ENCODE measurements at regions not wholly inside any gene's neighbourhood (a gene's known extent, or its start where the extent isn't known, plus 50 kb on each side); places are given as distances from the start of the nearest gene placed in this dataset.

DNA sequence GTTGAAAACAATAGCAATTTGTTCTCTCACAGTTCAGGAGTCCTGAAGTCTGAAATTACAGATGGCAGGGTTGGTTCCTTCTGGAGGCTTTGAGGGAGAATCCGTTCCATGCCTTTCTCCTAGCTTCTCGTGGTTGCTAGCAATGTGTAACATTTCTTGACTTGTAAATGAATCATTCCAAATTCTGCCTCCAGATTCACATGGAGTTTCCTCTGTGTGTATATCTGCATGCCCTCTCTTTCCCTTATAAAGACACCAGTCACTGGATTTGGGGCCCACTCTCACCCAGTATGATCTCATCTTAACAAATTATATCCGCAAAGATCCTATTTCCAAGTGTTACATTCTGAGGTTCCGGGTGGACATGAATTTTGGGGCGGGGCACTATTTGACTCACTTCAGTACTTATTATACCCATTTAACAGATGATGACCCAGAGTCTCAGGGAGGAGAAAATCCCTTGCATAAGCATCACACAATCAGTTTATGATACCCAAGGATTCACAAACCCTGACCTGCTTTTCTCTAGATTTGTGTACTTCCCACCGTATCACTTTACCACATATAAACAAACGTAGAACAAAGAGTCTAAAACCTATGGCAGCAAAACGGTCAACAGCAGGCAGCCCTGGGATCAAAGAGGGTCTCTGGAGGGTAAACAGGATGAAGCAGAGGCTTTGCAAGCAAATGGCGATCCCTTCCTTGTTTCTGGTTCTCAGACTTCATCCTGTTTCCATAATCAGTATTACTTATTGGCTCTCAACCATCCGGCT lies 93.7 kb downstream of the C9orf152 start:
- no peak overlapping the region for H3K4me3 ChIP-seq (replicated peaks in 1 of 2; ENCODE audit: low read depth in 2 of 2, low read length in 2 of 2)
- TF ChIP-seq, protein P1, sequence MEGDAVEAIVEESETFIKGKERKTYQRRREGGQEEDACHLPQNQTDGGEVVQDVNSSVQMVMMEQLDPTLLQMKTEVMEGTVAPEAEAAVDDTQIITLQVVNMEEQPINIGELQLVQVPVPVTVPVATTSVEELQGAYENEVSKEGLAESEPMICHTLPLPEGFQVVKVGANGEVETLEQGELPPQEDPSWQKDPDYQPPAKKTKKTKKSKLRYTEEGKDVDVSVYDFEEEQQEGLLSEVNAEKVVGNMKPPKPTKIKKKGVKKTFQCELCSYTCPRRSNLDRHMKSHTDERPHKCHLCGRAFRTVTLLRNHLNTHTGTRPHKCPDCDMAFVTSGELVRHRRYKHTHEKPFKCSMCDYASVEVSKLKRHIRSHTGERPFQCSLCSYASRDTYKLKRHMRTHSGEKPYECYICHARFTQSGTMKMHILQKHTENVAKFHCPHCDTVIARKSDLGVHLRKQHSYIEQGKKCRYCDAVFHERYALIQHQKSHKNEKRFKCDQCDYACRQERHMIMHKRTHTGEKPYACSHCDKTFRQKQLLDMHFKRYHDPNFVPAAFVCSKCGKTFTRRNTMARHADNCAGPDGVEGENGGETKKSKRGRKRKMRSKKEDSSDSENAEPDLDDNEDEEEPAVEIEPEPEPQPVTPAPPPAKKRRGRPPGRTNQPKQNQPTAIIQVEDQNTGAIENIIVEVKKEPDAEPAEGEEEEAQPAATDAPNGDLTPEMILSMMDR (IDR thresholded peaks at IDR 0.05; ENCODE audit: low read depth, low read length) = no peak
- DNase-seq (ENCODE audit: low read depth in 2 of 2) = peak in 1 of 2 donors; percentile 58

DNA sequence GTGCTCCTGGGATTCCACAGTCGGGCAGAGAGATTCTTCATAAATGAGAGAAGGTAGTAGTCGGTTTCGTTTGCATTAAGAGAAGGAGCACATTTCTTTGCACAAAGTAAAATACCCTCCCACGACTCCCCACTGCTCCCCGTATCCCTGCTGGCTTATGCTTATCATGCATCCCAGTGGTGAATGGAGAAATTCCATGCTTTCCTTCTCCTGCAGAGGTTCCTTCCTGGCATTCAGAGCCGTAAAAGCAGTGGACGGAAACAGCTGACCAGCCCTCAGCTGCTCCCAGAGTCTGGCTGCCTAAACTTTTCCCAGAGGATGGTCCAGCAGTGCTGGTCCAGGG lies 93.1 kb downstream of the C9orf152 start:
- peak; percentile 42 to 87 for DNase-seq (ENCODE audit: low read depth in 2 of 2)
- no peak overlapping the region for H3K4me3 ChIP-seq (replicated peaks in 1 of 2; ENCODE audit: low read depth in 2 of 2, low read length in 2 of 2)
- TF ChIP-seq, protein P1 (IDR thresholded peaks at IDR 0.05; ENCODE audit: low read depth, low read length) = peak; percentile 1

DNA sequence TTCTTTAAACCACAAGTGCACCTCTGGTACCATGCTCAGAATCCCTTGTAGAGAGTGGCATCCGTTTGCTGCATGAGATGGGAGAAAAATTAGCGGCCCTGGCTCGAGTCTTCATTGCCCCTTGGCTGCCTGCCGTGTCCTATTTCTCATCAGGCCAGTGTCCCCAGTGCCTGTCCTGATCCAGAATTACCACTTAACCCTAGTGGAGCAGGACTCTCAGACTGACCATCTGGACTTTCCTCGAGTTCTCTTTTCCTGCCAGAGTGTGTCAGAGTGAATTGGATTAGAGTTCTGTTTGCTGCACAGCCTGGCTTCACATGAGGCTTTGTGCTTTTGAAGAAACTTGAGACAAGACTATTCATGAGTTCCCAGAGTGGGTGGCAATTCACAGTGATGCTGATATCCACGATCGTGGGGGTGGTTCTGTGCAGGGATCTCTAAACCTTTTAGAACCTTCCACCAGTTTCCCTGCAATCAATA lies 92.6 kb downstream of the C9orf152 start:
- DNase-seq (ENCODE audit: low read depth in 2 of 2) = peak; percentile 74 to 75
- TF ChIP-seq, protein P1 (IDR thresholded peaks at IDR 0.05; ENCODE audit: low read depth, low read length) = no peak
- no peak overlapping the region for H3K4me3 ChIP-seq (replicated peaks in 1 of 2; ENCODE audit: low read depth in 2 of 2, low read length in 2 of 2)

DNA sequence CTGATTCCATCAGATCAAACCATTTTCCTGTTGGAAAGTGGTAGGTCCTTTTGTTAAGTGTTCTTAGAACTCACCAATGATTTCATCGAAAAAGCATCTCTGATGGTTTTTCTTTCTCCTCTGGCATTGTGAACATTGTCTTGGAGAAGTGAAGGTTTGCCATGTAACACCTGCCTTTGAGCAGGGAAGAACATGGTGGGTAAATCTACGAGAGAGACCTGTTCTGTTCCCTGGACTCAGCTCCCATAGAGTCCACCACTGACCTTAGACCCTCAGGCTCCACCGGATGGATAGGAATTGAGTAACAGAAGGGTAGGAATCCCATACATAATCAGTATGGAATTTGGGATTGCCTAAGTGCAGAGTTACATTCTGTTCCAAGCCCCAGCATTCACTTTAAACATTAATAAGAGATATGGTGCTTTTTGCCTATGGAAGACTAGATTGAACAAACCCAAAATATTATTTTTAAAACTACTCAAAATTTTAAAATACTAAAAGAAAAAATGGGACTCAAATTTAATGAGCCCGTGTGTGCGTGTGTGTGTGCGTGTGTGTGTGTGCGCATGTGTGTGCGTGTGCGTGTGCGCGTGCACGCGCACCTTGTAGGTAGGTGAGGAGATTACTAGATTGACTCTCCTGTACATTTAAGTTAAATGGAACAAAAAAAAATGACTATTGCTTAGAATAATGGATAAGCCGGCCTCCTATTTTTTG lies 92.0 kb downstream of the C9orf152 start:
- peak; percentile 89 to 93 for DNase-seq (ENCODE audit: low read depth in 2 of 2)
- TF ChIP-seq, protein P1 (IDR thresholded peaks at IDR 0.05; ENCODE audit: low read depth, low read length) = no peak

DNA sequence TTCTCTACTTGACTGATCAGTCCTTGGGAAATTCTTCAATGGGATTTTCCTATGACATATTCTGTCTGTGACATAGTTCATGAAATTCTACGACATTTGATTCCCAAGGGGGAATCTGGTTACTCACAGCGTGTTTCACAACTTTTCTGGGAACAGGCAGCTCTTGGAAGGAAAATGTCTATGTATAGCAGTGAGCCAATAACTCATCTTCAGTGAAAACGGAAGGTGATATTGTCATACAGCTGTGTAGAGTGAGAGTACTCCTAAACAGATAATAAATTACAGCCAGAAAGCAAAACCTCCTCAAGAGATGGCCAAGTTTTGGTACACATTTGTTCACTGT lies 91.4 kb downstream of the C9orf152 start:
- DNase-seq (ENCODE audit: low read depth in 2 of 2) = peak; percentile 95 to 99
- no peak overlapping the region for H3K4me3 ChIP-seq (replicated peaks in 1 of 2; ENCODE audit: low read depth in 2 of 2, low read length in 2 of 2)
- TF ChIP-seq, protein P1 (IDR thresholded peaks at IDR 0.05; ENCODE audit: low read depth, low read length) = no peak

More for the DNA sequence above, 92.0 kb downstream of the C9orf152 start:
- H3K4me3 ChIP-seq (replicated peaks in 1 of 2; ENCODE audit: low read depth in 2 of 2, low read length in 2 of 2) = no peak overlapping the region

DNA sequence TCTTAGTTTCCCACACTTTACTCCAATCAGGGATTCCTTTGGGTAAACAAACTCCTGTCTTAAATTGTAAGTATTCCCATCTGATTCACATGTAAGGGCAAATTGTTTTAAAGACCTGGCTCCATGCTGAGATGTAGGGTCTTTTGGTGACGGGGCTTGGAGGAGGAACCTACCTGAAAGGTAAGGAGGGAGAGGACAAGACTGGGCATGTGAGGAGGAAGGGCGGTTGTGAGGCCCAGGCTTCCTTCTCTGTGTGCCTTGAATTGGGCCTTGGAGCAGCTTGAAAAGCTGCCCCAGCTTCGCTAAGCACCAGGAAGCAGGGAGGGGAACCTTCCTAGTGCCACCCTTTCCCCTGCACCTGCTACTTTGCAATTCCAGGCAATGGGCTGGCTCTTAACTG lies 86.8 kb downstream of the C9orf152 start:
- DNase-seq (ENCODE audit: low read depth in 2 of 2) = no peak
- TF ChIP-seq, protein P1 (IDR thresholded peaks at IDR 0.05; ENCODE audit: low read depth, low read length) = no peak
- no peak overlapping the region for H3K4me3 ChIP-seq (replicated peaks in 1 of 2; ENCODE audit: low read depth in 2 of 2, low read length in 2 of 2)
